Endothelial cell of hepatic sinusoid (primary cell): ENCODE measurements at regions not wholly inside any gene's neighbourhood (a gene's known extent, or its start where the extent isn't known, plus 50 kb on each side); places are given as distances from the start of the nearest gene placed in this dataset.
"Not testable (repeated sequence)": the region's sequence is repeated elsewhere in the genome, so short reads cannot be mapped to it uniquely, and the experiment has no call there.

Experiments used
- in situ Hi-C: cut with HindIII; loops from 2 replicates; pipeline ENCODE4 v1.10.0; 2017; ENCODE audit warnings: low sequenced_read_pairs

- in situ Hi-C loops, result no loop called here
These were observed 55.2 kb upstream of the MDM1 start for GRCh38 chr12:68387338-68387737.

- in situ Hi-C loops, result no loop called here
These were observed 57.1 kb upstream of the MDM1 start for GRCh38 chr12:68389305-68389704.

GRCh38 chr12:68391937-68392336, 59.8 kb upstream of the MDM1 start:
- in situ Hi-C loops, result loop anchor here (5.0 kb wide), 1 partner anchor 50 kb away; no protein-coding TSS in a partner anchor

- in situ Hi-C loops, result loop anchor here (5.0 kb wide), 1 partner anchor 50 kb away; no protein-coding TSS in a partner anchor
These were observed 60.2 kb upstream of the MDM1 start for GRCh38 chr12:68392376-68392775.

- in situ Hi-C loops, result loop anchor here (5.0 kb wide), 1 partner anchor 51 kb away; no protein-coding TSS in a partner anchor
These were observed 61.3 kb upstream of the MDM1 start for GRCh38 chr12:68393417-68393816.

- in situ Hi-C loops, result no loop called here
These were observed 65.5 kb upstream of the MDM1 start for GRCh38 chr12:68397566-68398158.

GRCh38 chr12:68398689-68399088, 66.5 kb upstream of the MDM1 start:
- in situ Hi-C loops, result not testable (repeated sequence)

GRCh38 chr12:68400226-68400829, 68.2 kb upstream of the MDM1 start:
- in situ Hi-C loops, result no loop called here

GRCh38 chr12:68402422-68402821, 70.3 kb upstream of the MDM1 start:
- in situ Hi-C loops, result no loop called here

GRCh38 chr12:68403296-68403695, 71.1 kb upstream of the MDM1 start:
- in situ Hi-C loops, result no loop called here

- in situ Hi-C loops, result no loop called here
These were observed 71.5 kb upstream of the MDM1 start for GRCh38 chr12:68403711-68404110.

- in situ Hi-C loops, result no loop called here
These were observed 73.2 kb upstream of the MDM1 start for GRCh38 chr12:68405343-68405781.

- in situ Hi-C loops, result no loop called here
These were observed 74.0 kb upstream of the MDM1 start for GRCh38 chr12:68406134-68406576.

- in situ Hi-C loops, result no loop called here
These were observed 74.7 kb upstream of the MDM1 start for GRCh38 chr12:68406911-68407310.

GRCh38 chr12:68410018-68410660, 78.0 kb upstream of the MDM1 start:
- in situ Hi-C loops, result no loop called here

GRCh38 chr12:68411371-68411770, 79.2 kb upstream of the MDM1 start:
- in situ Hi-C loops, result no loop called here

GRCh38 chr12:68414988-68415387, 82.8 kb upstream of the MDM1 start:
- in situ Hi-C loops, result no loop called here

GRCh38 chr12:68416350-68416749, 84.2 kb upstream of the MDM1 start:
- in situ Hi-C loops, result no loop called here

GRCh38 chr12:68416826-68417225, 84.7 kb upstream of the MDM1 start:
- in situ Hi-C loops, result no loop called here

GRCh38 chr12:68418137-68418460, 85.9 kb upstream of the MDM1 start:
- in situ Hi-C loops, result no loop called here

- in situ Hi-C loops, result no loop called here
These were observed 88.3 kb upstream of the MDM1 start for GRCh38 chr12:68420225-68421010.
